Kidney epithelial cell (primary cell): ENCODE measurements at regions not wholly inside any gene's neighbourhood (a gene's known extent, or its start where the extent isn't known, plus 50 kb on each side); places are given as distances from the start of the nearest gene placed in this dataset.

ENCODE experiments used
- DNase-seq: peaks from one replicate; pipeline ENCODE4 v3.0.0-alpha.2; 2010; ENCODE audit warnings: low read depth
- H3K27me3 ChIP-seq: 2 replicates; pipeline ENCODE4 v1.6.0; 2011; ENCODE audit warnings: low read length; ENCODE audit not compliant: control insufficient read depth, insufficient read depth
- H3K36me3 ChIP-seq: 2 replicates; pipeline ENCODE4 v1.5.1; 2011; ENCODE audit warnings: low read length; ENCODE audit not compliant: control insufficient read depth, insufficient read depth
- H3K4me3 ChIP-seq: 2 replicates; pipeline ENCODE4 v1.5.1; 2011; ENCODE audit warnings: low read depth, mild to moderate bottlenecking, control low read depth, low read length
- TF ChIP-seq, protein P1 (sequence below): IDR thresholded peaks from 2 replicates; pipeline ENCODE4 v1.5.1; 2011; ENCODE audit warnings: mild to moderate bottlenecking, moderate library complexity, low read length, control low read depth, inconsistent platforms; ENCODE audit not compliant: insufficient read depth, poor library complexity, severe bottlenecking

GRCh38 chr1:184222652-184223052 is 164.2 kb upstream of the C1orf21 start:
- Histone ChIP-seq H3K4me3 (no peak overlapping the region), H3K27me3 (no peaks in the 10 kb centered on the region)
- no peak for DNase-seq

GRCh38 chr1:184223216-184223615 is 163.6 kb upstream of the C1orf21 start:
- no peaks in the 10 kb centered on the region for H3K27me3 ChIP-seq
- no peak for DNase-seq
- TF ChIP-seq, protein P1, sequence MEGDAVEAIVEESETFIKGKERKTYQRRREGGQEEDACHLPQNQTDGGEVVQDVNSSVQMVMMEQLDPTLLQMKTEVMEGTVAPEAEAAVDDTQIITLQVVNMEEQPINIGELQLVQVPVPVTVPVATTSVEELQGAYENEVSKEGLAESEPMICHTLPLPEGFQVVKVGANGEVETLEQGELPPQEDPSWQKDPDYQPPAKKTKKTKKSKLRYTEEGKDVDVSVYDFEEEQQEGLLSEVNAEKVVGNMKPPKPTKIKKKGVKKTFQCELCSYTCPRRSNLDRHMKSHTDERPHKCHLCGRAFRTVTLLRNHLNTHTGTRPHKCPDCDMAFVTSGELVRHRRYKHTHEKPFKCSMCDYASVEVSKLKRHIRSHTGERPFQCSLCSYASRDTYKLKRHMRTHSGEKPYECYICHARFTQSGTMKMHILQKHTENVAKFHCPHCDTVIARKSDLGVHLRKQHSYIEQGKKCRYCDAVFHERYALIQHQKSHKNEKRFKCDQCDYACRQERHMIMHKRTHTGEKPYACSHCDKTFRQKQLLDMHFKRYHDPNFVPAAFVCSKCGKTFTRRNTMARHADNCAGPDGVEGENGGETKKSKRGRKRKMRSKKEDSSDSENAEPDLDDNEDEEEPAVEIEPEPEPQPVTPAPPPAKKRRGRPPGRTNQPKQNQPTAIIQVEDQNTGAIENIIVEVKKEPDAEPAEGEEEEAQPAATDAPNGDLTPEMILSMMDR = no peak
- no peaks in the 10 kb centered on the region for H3K36me3 ChIP-seq
- H3K4me3 ChIP-seq = no peak overlapping the region

More at GRCh38 chr1:184222652-184223052, 164.2 kb upstream of the C1orf21 start:
- TF ChIP-seq, protein P1 = peak; percentile 98
- H3K36me3 ChIP-seq = no peaks in the 10 kb centered on the region

DNA sequence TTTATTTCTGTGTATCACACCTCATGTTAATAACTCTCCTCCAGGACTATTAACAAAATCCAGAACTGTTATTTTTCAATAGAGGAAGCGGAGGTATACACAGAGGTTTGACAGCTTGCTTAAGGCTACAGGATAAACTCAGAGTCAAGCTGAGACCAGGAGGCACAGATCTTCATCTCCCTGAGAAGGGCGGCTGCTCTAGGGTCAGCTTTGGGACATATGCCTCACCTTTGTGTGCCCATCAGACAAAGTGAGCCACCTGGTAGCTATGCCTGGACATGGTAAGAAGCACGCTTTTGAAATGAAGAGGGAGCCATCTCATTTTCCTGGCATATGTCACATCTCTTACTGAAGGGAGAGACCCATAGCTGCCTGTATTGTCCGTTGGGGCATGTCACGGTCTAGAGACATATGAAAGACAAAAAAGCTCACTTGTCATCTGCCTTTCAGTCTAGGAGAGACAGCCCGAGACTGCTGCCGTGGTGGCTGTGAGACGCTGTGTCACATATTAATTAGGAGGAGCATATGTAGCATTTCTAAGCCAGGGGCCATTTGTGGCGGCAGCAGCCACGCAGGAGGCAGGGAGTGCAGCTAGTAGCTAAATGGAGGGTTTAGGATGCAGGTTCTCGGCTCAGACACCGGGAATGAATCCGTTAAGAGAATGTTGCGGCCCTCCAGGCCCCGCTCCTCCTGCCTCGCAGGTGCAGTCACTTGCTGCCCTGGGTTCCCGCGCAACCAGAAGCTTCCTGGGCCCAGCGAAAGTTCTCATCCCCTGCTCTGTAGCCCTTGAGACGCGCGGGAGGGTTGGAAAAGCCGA is 161.3 kb upstream of the C1orf21 start:
- Histone ChIP-seq H3K27me3 (no peaks in the 10 kb centered on the region), H3K36me3 (no peaks in the 10 kb centered on the region), H3K4me3 (no peak overlapping the region)
- TF ChIP-seq, protein P1 = no peak
- no peak for DNase-seq

- Histone ChIP-seq H3K4me3 (no peak overlapping the region), H3K27me3 (no peaks in the 10 kb centered on the region), H3K36me3 (no peaks in the 10 kb centered on the region)
- DNase-seq = no peak
- TF ChIP-seq, protein P1 = no peak
Measured at GRCh38 chr1:184226100-184226487, 160.7 kb upstream of the C1orf21 start.

DNA sequence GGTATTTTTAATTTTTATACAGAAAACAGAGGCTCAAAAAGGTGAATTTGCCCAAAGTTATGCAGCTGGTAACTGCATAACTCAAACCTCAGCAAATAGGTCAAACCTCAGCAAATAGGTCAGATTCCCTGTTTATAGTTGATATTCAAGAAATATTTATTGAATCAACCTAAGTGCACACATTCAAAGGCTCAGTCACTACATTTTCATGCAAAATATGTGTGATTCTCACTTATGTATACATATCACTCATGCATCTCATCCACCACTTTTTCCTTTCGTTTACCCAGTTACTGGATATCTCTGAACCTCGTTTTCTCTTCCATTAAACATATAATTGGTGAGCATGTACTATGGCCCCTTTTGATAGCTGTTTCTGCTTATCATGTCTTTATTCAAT is 158.3 kb upstream of the C1orf21 start:
- TF ChIP-seq, protein P1 = no peak

GRCh38 chr1:184237588-184237987 is 149.2 kb upstream of the C1orf21 start:
- no peak overlapping the region for H3K4me3 ChIP-seq

More for the DNA sequence above, 158.3 kb upstream of the C1orf21 start:
- H3K27me3 ChIP-seq = no peaks in the 10 kb centered on the region
- DNase-seq = no peak
- no peak overlapping the region for H3K4me3 ChIP-seq
- H3K36me3 ChIP-seq = no peaks in the 10 kb centered on the region

More at GRCh38 chr1:184237588-184237987, 149.2 kb upstream of the C1orf21 start:
- Histone ChIP-seq H3K27me3 (no peaks in the 10 kb centered on the region), H3K36me3 (no peaks in the 10 kb centered on the region)
- DNase-seq = no peak
- TF ChIP-seq, protein P1 = no peak
